GM18520 (cell line): ENCODE measurements at regions not wholly inside any gene's neighbourhood (a gene's known extent, or its start where the extent isn't known, plus 50 kb on each side); places are given as distances from the start of the nearest gene placed in this dataset.
A peak's percentile ranks its signal among the peaks of the same experiment; 100 is the strongest.

Experiments used
- ATAC-seq: cut with Tn5 transposase; IDR thresholded peaks from one replicate; pipeline ENCODE4 v1.9.1; 2021; ENCODE audit not compliant: unreplicated experiment

DNA sequence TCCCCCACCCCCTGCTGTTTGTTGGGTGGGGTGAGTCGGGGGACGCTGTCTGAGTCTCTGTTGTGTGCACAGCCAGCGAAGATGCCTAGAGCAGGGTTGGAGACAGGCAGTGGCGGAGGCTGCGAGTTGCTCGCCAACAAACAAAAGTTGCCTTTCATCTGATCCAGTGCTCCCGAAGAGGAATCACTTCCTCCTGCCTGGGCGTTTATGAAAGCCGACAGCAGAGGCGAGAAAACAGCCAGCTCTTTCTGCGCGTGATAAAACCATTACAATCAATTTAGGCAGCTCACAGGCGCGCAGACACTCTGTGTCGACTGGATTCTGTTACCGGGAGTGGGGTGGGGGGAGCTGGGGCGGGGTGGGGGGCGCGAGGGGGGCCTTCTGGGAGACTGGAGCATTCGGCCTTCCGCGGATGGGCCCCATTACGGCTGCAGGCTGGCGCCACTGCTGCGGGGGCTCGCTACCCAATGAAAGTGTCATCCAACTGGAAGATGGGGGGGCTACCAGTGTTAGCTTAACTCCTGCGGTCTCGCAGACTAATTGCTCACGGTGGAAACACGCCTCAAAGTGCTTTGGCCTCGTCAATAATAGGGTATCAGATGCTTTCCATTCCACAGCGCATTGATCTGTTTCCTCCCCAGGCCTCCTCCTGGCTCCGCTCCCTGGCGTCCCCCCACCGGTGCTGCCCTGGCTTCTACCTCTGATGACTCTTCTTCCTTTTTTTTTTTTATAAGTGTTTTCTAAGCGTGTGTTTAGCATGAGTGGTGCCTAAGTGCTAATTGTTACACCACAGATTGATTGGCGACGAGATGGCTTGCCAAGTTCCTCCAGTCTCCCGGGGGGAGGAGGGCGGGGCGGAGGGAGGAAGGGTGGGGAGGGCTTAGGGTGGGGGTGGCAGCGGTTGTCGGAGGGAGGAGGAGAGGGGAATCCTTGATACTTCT is 678.4 kb downstream of the MED13L start:
- no peak for ATAC-seq

DNA sequence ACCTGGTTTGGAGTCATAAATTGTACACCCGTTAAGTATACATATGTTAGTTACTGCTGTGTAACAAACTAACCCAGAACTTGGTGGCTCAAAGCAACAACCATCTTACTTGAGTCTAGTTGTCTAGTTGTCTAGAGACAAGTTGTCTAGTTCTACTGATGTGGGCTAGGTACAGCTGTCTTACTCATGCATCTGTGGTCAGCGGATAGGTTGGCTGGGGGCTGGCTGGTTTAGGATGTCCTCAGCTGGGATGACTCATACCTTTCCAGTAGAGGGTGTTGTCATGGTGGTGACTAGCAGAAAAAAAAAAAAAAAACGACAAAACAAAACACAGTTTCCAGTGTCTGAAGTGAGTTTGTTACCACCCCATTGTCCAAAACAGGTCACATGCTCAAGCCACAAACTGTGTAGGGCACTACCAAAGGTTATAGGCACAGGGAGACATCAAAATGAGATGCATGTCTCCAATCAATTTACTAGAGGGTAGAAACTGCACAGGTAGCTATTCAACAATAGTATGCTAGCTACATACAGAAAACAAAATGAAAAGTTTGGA is 680.3 kb downstream of the MED13L start:
- ATAC-seq, result no peak

DNA sequence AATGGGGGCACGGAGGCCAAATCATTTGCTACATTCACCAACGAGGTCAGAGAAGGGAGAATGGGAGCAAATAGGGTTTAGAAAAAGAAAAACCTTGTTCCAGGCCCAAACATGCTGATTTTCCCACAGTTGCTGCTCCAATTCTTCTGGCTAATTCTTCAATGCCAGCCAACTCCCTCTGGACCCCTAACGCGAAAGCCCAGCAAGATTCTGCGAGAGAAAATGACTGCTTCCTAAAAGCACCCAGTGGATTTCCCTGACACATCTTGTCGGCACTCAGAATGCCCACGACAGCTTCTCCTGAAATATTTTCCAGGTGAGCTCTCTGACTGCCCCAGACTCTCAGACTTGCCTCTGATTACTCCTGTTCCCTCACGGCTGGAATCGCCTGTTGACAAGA is 689.4 kb downstream of the MED13L start:
- ATAC-seq, result no peak

DNA sequence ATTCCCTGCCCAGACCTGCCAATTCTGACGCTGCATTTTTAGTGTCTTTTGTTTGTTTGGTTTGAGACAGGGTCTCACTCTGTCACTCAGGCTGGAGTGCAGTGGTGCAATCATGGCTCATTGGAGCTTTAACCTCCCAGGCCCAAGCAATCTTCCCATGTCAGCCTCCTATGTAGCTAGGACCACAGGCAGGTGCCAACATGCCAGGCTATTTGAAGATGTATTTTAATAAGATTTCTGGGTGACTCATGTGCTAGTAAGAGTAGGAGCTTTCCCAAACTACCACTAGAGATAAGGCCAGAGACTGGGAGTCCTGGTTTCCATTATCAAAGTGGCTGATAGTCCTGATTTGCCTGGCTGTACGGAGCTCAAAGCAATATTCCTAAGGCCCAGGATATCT is 693.3 kb downstream of the MED13L start:
- no peak for ATAC-seq

DNA sequence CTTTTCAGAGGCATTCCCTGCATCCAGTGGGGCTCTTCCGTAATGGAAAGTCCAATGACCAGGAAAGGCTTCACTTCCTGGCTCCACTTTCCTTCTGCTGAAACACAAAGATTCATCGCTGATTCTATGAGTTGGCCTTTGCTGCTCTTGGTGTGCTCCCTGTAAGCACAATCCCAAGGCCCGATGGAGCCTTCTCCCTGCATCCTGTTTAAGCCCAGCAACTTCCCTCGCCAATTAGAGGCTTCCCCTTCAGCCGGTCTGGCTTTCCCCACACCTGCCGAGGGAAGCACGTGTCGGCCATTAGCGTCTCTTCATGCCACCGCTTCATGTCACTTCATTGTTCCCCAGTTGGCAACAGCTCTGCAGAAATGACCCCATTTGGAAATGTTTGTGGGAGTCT is 693.9 kb downstream of the MED13L start:
- no peak for ATAC-seq

DNA sequence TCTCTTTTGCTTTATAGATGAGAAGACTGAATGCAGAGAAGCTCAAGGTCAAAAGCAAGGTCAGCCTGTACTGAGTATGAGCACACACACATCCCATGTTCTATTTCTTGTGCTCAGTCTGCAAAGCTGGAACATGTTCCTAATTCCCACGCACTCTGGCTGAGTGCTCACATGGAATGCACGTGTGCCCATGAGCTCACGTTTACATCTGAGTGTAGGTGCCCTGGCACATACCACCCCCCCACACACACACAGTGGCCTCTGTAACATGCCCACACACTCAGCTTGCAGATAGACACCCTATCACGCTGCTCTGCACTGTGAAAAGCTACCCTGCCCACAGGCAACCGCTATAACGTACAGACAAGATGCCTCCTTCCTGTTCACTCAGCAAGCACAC is 700.1 kb downstream of the MED13L start:
- no peak for ATAC-seq

DNA sequence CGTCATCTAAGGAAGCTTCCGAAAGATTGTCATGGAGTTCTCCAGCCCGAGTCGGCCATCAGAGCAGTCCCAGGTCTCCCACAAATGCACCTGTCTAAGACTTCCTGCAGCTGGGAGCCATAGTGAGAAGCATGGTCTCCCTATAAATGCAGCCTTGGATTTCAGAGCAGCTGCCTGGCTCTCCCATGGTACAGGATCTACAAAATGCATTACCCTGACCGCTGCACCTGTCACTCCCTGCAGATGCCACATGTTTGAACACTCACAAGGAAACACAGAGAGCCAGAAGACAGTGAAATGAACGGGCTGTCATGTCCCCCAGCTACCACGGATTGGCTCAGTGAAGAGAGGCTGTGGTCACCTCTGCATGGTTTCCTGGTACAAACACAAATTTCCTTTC is 702.7 kb downstream of the MED13L start:
- ATAC-seq, result no peak

DNA sequence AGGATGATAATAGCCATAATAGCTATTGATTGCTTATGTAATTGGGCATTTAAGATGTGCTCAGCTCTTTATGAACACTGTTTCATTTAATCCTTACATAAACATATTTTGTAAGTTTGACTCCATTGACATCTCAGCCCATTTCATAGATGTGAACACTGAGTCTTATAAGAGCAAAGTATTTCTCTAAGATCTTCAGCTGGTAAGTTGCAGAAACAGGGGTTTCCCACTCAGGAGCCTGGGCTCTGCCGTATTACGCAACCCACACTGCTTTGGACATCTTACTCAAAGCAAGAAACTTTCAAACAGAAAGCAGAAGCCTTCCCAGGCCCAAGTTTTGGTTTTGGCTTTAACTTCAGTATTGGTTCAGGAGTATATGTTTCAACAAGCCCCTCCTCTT is 705.1 kb downstream of the MED13L start:
- peak; percentile 93 for ATAC-seq

DNA sequence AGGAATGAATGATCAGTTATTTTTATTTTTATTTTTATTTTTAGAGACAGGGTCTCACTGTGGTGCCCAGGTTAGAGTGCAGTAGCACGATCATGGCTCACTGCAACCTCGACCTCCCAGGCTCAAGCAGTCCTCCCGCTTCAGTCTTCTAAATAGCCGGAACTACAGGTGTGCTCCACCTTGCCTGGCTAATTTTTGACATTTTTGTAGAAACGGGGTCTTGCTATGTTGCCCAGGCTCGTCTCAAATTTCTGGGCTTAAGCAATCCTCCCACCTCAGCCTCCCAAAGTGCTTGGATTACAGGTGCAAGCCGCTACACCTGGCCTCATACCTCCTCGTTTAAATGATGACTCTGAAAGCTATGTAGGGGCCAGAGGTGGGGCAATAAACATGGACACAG is 706.0 kb downstream of the MED13L start:
- no peak for ATAC-seq

DNA sequence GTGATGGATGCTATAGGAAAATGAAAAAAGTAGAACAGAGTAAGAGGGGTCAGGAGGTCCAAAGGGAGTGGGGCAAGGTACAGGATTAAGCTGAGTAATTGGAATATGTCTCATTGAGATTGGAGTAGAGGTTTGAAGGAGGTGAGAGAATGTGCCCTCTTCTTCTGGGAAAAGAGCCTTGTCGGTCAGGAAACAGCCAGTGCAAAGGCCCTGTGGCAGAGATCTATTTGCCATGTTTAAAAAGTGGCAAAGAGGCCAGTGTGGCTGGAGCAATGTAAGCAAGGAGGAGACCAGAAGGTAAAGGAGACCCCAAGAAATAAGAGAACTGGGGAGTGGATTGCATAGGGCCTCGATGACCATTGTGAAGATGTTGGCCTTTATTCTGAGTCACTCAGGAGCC is 706.5 kb downstream of the MED13L start:
- no peak for ATAC-seq

DNA sequence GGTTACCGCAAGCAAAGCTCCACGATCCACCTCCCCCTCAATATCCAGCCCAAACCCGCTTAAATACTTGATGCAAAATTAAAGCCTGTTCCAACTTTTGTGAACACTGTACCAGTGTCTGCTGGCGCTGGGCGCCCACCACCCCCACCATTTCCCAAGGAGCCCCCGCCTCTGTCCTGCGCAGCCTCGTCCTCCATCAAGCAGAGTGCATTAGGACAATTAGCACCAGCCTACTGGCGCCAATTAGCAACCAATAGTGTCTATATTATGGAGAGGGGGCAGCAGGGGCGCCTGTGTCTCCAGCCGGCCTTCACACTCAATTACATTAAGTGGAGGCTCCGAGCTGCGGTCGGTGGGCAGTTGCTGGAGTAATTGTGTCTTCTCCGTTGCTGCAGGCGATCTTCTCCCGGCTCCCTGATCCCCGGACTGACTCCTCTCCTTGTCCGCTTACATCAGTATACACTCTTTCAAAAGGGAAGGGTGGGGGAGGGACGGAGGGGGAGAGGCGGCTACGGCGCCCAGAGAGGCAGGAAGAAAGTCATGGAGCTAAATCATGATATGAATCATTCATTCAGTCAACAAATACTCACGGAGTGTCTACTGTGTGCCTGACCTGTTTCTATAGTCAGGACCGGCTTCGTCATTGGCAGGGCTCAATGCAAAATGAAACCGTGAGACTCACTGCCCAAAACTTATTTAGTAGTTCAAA is 707.3 kb downstream of the MED13L start:
- no peak for ATAC-seq

DNA sequence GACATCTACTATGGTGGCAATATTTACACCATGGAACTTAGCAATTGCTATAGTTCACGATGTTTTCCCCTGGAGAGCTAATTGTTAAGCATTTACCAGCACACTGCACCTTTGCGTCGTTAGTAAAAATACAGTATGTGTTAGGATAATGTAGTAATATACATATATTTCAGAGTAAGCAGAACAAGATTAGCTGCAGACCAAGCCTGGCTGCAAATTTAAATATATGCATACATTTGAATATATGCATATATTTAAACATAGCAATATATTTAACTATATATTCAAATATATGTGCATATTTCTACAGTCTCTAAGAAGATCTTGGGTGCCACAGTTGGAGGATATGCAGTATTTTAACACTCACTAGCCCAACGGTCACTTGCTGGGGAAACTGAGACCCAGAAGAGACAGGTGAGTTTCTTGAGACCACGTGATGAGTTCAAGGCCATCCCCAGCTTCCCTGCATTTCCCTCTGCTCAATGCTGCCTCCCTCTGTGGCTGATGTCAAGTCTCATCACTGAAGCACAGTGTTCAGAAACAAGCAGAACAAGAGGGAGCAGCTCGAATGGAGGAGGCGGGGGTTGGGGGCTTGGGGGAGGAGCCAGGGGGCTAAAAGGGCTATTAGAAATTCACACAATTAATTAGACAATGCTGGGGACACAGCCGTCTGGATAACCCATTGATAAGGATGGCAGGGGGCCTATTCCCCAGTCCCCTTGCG is 708.0 kb downstream of the MED13L start:
- no peak for ATAC-seq

DNA sequence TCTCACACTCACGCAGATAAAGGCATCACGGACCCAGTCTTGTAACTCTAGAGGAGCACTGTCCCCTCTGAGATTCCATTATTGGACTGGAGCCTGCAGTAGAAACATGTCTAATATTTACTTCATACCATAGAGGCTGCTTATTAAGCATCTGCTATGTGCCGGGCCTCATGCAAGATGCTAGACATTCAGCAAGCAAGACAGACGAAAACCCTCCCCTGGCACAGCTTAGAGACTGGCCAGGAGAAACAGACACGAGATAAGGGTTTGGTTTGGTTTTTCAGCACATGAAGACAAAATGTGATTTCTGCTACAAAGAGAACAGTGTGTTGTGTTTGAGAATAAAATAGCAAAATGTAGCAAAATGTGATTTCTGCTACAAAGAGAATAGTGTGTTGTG is 719.2 kb downstream of the MED13L start:
- no peak for ATAC-seq

DNA sequence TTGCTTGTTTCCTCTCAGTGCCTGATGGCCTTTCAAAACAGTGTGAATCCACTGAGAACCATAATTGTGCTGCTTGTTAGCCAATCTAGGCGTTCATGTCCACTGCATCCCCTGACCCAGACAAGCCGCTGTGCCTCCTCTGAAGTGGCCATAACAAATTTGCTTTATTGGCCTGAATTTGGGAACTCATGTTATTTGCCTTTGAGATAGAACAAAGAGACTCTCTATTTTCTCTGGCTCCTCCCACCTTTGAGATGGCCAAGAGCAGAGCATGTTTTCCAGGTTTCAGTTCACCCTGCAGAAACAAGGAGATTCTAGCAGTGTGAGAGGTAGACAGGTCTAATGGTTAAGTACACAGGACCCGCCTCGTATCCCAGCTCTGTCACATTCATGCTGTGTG is 723.9 kb downstream of the MED13L start:
- ATAC-seq, result no peak

DNA sequence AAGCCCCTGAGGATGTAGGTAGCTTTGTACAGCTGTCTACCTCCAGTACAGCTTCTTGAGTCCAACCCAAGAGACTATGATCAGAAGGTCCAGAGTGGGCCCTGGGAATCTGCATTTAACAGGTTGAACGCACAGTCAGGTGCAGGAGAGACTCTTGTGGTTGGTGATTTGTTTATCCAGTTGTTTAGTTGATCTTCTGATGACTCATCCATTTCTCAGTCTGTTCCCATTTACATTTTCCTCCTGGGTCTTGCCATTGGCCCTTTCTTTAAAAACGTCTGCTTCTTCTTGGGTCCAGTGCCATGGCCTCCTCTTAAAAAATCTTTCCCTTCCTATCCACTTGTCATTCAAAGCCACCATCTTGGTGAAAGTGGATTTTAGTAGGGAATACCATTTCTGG is 734.2 kb downstream of the MED13L start:
- no peak for ATAC-seq

DNA sequence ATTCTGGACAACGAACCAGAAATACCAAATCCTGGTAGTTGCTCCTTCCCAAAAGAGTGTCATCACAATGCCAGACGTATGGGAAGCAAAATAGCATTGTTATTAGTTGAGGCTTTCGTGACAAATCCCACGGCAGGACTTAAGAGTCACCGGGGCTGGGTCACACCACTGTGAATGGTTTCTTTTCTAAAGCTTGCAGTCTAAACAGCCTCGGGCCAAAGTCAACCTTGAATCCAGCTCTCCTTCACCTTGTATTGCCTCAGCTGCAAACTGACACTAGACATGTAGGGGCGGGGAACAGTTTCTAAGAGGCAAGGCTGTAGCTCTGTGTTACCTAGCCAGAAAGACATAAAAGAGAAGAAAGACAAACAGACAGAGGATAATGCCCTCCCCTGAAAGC is 734.8 kb downstream of the MED13L start:
- ATAC-seq, result no peak

DNA sequence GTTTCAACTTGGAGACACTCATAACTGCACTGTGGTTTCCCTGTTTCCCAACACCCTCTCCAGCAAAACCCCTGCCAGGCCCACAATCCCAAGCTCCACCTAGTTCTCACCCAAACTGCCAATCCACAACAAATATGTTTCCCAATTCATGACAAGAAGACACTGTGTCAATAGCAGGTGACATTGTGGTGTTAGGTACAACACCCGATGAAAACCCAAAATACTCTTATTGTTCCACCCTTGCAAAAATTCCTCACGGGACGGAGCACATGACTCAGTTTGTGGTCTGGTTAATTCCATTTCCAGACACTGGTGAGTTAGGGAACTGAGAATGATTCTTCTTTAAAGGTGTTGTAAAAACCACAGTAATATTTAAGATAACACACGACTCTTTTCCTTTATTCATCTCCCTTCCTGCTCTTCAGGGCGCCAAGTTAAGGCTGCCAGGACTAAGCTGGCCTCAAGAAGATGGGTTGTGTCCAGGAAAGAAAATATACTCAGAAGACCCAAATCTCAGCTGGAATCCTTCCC is 735.5 kb downstream of the MED13L start:
- ATAC-seq, result no peak

DNA sequence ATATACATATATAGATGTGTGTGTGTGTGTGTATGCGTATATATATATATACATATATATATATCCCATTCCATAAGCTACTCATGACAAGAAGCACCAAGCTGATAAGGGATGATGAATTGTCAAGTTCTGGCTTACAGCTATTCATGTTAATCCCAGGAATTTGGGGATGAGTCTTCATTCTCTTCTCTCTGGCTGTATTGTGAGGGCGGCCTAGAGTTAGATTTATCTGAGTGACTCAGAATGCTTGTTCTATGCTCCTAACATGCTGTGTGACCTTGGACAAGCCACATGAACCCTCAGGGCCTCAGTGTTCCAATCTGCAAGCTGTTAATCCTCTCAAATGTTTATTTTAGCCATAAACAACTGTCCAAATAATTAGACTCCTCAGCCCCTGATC is 749.0 kb downstream of the MED13L start:
- no peak for ATAC-seq

DNA sequence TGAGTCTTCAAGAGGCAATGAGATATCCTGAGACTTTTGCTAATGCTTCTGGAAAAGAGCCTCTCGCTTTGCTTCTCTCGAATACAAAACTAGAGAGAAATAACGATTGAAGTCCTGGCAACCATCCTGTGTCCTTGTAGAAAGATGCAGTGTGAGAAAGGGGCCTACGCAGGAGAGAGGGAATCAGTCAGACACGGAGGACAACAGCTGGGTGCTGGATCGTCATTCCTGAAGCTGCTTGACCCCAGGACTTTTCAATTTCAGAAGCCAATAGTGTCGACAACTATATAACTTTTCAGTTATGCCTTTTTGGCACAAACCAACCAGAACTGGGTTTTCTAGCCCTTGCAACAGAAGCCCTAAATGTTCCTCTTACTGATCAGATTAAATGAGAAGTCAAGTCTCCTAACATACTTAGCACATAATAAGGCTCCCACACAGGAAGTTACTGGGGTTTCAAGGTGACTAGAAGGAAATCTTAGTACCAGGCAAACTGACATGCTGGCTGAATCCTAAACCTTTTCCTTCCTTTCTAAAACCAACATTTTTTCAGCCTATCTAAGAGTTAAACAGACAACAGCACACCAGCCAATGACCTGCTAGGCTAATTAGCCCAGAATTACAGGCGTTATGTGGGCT is 755.6 kb downstream of the MED13L start:
- no peak for ATAC-seq

DNA sequence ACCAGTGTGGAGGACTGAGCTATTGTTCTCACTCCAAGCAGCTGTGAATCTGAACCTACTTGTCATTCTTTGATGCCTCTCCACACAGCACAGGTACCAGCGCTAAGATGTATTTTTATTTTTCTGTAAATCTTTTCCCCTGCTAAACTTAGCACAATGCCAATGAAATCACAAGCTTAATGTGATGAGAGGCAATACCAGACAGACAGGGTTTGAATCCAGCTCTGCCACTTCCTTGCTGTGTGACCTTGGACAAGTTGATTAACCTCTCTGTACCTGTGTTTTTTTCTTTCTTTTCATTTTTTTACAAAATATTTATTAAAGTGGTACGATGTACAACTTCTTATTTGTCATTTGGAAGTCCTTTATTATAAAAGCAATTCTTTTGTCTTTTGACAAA is 757.6 kb downstream of the MED13L start:
- ATAC-seq, result no peak

DNA sequence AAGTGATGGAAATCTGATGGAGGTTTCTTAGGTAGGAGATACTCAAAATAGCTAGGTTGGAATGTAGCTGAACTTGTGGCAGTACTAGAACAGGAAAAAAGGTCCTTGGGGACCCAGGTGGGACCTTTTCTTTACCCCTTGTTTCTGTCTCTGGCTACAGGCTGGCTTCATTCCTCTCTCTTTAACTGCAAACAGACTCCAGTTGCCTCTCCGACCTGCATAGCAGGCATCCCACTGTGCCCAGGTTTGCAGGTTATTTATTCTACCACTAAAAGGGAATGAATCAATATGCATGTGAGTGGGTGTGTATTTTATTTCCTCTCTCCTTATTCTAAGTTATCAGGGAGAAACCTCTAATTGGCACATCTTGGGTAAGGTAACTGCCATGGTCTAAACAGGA is 758.1 kb downstream of the MED13L start:
- no peak for ATAC-seq
